GM18868 (cell line): ENCODE measurements at regions not wholly inside any gene's neighbourhood (a gene's known extent, or its start where the extent isn't known, plus 50 kb on each side); places are given as distances from the start of the nearest gene placed in this dataset.
"Not testable (repeated sequence)": the region's sequence is repeated elsewhere in the genome, so short reads cannot be mapped to it uniquely, and the experiment has no call there.

Experiments used
- ATAC-seq: cut with Tn5 transposase; IDR thresholded peaks from one replicate; pipeline ENCODE4 v1.9.1; 2021; ENCODE audit warnings: mild to moderate bottlenecking, moderate library complexity; ENCODE audit not compliant: unreplicated experiment

- ATAC-seq, result no peak
Measured at GRCh38 chr1:164087906-164088453, 471.0 kb upstream of the PBX1 start.

- ATAC-seq, result no peak
Measured at GRCh38 chr1:164092603-164093353, 466.2 kb upstream of the PBX1 start.

GRCh38 chr1:164093543-164093942 is 465.4 kb upstream of the PBX1 start:
- no peak for ATAC-seq

- no peak for ATAC-seq
Measured at GRCh38 chr1:164101802-164102201, 457.2 kb upstream of the PBX1 start.

GRCh38 chr1:164131949-164132348 is 427.0 kb upstream of the PBX1 start:
- no peak for ATAC-seq

GRCh38 chr1:164137273-164137925 is 421.6 kb upstream of the PBX1 start:
- ATAC-seq, result no peak

- no peak for ATAC-seq
Measured at GRCh38 chr1:164141797-164142196, 417.2 kb upstream of the PBX1 start.

GRCh38 chr1:164154622-164155021 is 404.4 kb upstream of the PBX1 start:
- ATAC-seq, result no peak

- no peak for ATAC-seq
Measured at GRCh38 chr1:164155347-164155746, 403.6 kb upstream of the PBX1 start.

- ATAC-seq, result no peak
Measured at GRCh38 chr1:164163289-164163849, 395.6 kb upstream of the PBX1 start.

GRCh38 chr1:164165466-164165865 is 393.5 kb upstream of the PBX1 start:
- no peak for ATAC-seq

- ATAC-seq, result not testable (repeated sequence)
Measured at GRCh38 chr1:164166454-164166853, 392.5 kb upstream of the PBX1 start.

- no peak for ATAC-seq
Measured at GRCh38 chr1:164177118-164177517, 381.9 kb upstream of the PBX1 start.

GRCh38 chr1:164180824-164181223 is 378.2 kb upstream of the PBX1 start:
- no peak for ATAC-seq

- no peak for ATAC-seq
Measured at GRCh38 chr1:164183854-164184635, 374.9 kb upstream of the PBX1 start.

GRCh38 chr1:164186881-164187280 is 372.1 kb upstream of the PBX1 start:
- ATAC-seq, result no peak

- ATAC-seq, result no peak
Measured at GRCh38 chr1:164188497-164188896, 370.5 kb upstream of the PBX1 start.

GRCh38 chr1:164191191-164191590 is 367.8 kb upstream of the PBX1 start:
- no peak for ATAC-seq

- ATAC-seq, result no peak
Measured at GRCh38 chr1:164210211-164210739, 348.7 kb upstream of the PBX1 start.

GRCh38 chr1:164223378-164223777 is 335.6 kb upstream of the PBX1 start:
- ATAC-seq, result no peak

GRCh38 chr1:164225011-164225410 is 334.0 kb upstream of the PBX1 start:
- ATAC-seq, result no peak
